Panc1 (cell line): ENCODE measurements at regions not wholly inside any gene's neighbourhood (a gene's known extent, or its start where the extent isn't known, plus 50 kb on each side); places are given as distances from the start of the nearest gene placed in this dataset.

ENCODE experiments used
- POLR2AphosphoS5 ChIP-seq: IDR thresholded peaks from 2 replicates; pipeline ENCODE4 v1.6.1; 2012; ENCODE audit warnings: mild to moderate bottlenecking, low read depth, low read length, moderate library complexity
- TF ChIP-seq, protein P1 (sequence below): fragments of 450-650 bp; IDR thresholded peaks from 2 replicates; pipeline ENCODE4 v1.5.1; 2017; ENCODE audit warnings: mild to moderate bottlenecking

GRCh38 chr10:111773950-111774349 is 409.6 kb downstream of the GPAM start:
- TF ChIP-seq, protein P1, sequence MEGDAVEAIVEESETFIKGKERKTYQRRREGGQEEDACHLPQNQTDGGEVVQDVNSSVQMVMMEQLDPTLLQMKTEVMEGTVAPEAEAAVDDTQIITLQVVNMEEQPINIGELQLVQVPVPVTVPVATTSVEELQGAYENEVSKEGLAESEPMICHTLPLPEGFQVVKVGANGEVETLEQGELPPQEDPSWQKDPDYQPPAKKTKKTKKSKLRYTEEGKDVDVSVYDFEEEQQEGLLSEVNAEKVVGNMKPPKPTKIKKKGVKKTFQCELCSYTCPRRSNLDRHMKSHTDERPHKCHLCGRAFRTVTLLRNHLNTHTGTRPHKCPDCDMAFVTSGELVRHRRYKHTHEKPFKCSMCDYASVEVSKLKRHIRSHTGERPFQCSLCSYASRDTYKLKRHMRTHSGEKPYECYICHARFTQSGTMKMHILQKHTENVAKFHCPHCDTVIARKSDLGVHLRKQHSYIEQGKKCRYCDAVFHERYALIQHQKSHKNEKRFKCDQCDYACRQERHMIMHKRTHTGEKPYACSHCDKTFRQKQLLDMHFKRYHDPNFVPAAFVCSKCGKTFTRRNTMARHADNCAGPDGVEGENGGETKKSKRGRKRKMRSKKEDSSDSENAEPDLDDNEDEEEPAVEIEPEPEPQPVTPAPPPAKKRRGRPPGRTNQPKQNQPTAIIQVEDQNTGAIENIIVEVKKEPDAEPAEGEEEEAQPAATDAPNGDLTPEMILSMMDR: no peak
- TF ChIP-seq POLR2AphosphoS5: no peak
